ENCODE measurements at regions not wholly inside any gene's neighbourhood (a gene's known extent, or its start where the extent isn't known, plus 50 kb on each side); places are given as distances from the start of the nearest gene placed in this dataset.

DNA sequence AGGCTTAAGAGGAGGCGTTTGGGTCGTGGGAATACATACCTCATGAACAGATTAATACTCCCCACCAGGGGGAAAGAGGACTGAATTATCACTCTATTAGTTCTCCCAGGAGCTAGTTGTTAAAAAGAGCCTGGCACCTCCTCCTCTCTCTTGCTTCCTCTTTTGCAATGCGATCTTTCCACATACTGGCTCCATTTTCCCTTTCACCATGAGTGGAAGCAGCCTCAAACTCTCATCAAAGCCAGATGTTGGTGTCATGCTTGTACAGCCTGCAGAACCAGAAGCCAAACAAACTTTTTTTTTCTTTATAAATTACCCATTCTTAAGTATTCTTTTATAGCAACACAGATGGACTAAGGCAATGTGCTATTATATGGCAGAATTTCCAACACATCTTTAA is 258.5 kb downstream of the FAM76B start:
- Histone ChIP-seq H2AFZ (ENCODE audit: low read depth, low read length) (no peak overlapping the region), H3K9ac (replicated peaks; ENCODE audit: extremely low read depth, insufficient read depth, low read length) (no peak overlapping the region), H3K79me2 (ENCODE audit: control insufficient read depth, insufficient read depth, low read length) (no peaks in the 10 kb centered on the region), H3K27me3 (ENCODE audit: control insufficient read depth in 2 of 2, insufficient read depth in 2 of 2, low read length in 2 of 2) (no peaks in the 10 kb centered on the region), H3K27ac (ENCODE audit: insufficient read depth, low read depth, low read length) (no peak overlapping the region), H3K4me3 (replicated peaks in 1 of 3; ENCODE audit: insufficient read depth in 1 of 3, low read depth in 1 of 3, low read length in 3 of 3) (no peak overlapping the region), H3K9me1 (replicated peaks; ENCODE audit: control insufficient read depth, extremely low read depth, insufficient read depth, low read length) (no peaks in the 10 kb centered on the region), H4K20me1 (replicated peaks; ENCODE audit: control insufficient read depth, extremely low read depth, insufficient read depth, low read length) (no peaks in the 10 kb centered on the region), H3K9me3 (replicated peaks; ENCODE audit: control insufficient read depth, insufficient read depth, low read length) (no peaks in the 10 kb centered on the region), H3K4me1 (ENCODE audit: control insufficient read depth, extremely low read depth, insufficient read depth, low read length) (no peaks in the 10 kb centered on the region), H3K36me3 (ENCODE audit: control insufficient read depth in 2 of 2, extremely low read depth in 1 of 2, insufficient read depth in 2 of 2, low read length in 2 of 2) (no peaks in the 10 kb centered on the region), H3K4me2 (ENCODE audit: insufficient read depth, low read length) (no peak overlapping the region)
- DNase-seq (ENCODE audit: low read depth, low spot score), result no peak
- CTCF ChIA-PET, result no interaction called here
- no TSS peak for BruUV-seq (replicated peaks)
- dilution Hi-C loops (cut with MboI; ENCODE audit: extremely low pct_ligation_motif_present, low sequenced_read_pairs), result no loop called here
- intact Hi-C loops (cut with micrococcal nuclease), result no loop called here
- POLR2A ChIA-PET, result no interaction called here
- FAIRE-seq, result no peak
- TF ChIP-seq JUN (IDR thresholded peaks at IDR 0.05; ENCODE audit: borderline replicate concordance, insufficient read depth, insufficient read length, low read depth) (no peak), FOS (IDR thresholded peaks at IDR 0.05; ENCODE audit: borderline replicate concordance, insufficient read depth, low read length) (no peak), POLR2AphosphoS5 (IDR thresholded peaks at IDR 0.05; ENCODE audit: insufficient read depth, low read depth, low read length) (no peak), POLR2A (IDR thresholded peaks at IDR 0.05; ENCODE audit: low read depth, low read length) (no peak), GATA2 (IDR thresholded peaks at IDR 0.05; ENCODE audit: insufficient read depth, insufficient read length, low read depth, low read length) (no peak), EZH2 (IDR thresholded peaks at IDR 0.05; ENCODE audit: borderline replicate concordance, low read depth, low read length, severe bottlenecking) (no peak), MYC (IDR thresholded peaks at IDR 0.05; ENCODE audit: low read depth, low read length) (no peak)
- TF ChIP-seq, protein P1, sequence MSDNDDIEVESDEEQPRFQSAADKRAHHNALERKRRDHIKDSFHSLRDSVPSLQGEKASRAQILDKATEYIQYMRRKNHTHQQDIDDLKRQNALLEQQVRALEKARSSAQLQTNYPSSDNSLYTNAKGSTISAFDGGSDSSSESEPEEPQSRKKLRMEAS (IDR thresholded peaks at IDR 0.05; ENCODE audit: insufficient read depth, insufficient read length), result no peak
- TF ChIP-seq, protein P2, sequence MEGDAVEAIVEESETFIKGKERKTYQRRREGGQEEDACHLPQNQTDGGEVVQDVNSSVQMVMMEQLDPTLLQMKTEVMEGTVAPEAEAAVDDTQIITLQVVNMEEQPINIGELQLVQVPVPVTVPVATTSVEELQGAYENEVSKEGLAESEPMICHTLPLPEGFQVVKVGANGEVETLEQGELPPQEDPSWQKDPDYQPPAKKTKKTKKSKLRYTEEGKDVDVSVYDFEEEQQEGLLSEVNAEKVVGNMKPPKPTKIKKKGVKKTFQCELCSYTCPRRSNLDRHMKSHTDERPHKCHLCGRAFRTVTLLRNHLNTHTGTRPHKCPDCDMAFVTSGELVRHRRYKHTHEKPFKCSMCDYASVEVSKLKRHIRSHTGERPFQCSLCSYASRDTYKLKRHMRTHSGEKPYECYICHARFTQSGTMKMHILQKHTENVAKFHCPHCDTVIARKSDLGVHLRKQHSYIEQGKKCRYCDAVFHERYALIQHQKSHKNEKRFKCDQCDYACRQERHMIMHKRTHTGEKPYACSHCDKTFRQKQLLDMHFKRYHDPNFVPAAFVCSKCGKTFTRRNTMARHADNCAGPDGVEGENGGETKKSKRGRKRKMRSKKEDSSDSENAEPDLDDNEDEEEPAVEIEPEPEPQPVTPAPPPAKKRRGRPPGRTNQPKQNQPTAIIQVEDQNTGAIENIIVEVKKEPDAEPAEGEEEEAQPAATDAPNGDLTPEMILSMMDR (IDR thresholded peaks at IDR 0.05; ENCODE audit: extremely low read depth in 1 of 2, insufficient read depth in 1 of 2, low read depth in 1 of 2, low read length in 2 of 2), result no peak

Measured in endothelial cell of umbilical vein (primary cell).